ENCODE measurements at regions not wholly inside any gene's neighbourhood (a gene's known extent, or its start where the extent isn't known, plus 50 kb on each side); places are given as distances from the start of the nearest gene placed in this dataset.

- no peak overlapping the region for H3K27ac ChIP-seq (ENCODE audit: low read length)
- ChIA-PET POLR2A (no interaction called here), CTCF (no interaction called here)
- H3K27me3 ChIP-seq (ENCODE audit: control insufficient read depth, insufficient read depth, low read length): no peaks in the 10 kb centered on the region
- H3K4me1 ChIP-seq (ENCODE audit: control insufficient read depth, insufficient read depth, low read length): no peaks in the 10 kb centered on the region
- H3K36me3 ChIP-seq (ENCODE audit: control insufficient read depth, insufficient read depth, low read length): no peaks in the 10 kb centered on the region
- ATAC-seq (no peak), DNase-seq (ENCODE audit: low read depth, low spot score) (no peak)
- in situ Hi-C loops (cut with HindIII; ENCODE audit: low pct_unique_long_range_greater_than_20kb, low sequenced_read_pairs): no loop called here
- H3K4me3 ChIP-seq (ENCODE audit: low read depth in 2 of 2, low read length in 2 of 2): no peak overlapping the region
- intact Hi-C loops (cut with micrococcal nuclease; ENCODE audit: unreplicated experiment): no loop called here
- BruUV-seq (replicated peaks): no TSS peak
- TF ChIP-seq TCF7L2 (IDR thresholded peaks at IDR 0.05; ENCODE audit: low read depth, low read length) (no peak), CTCF (IDR thresholded peaks at IDR 0.05) (no peak), POLR2AphosphoS5 (IDR thresholded peaks at IDR 0.05; ENCODE audit: low read depth, low read length) (no peak), SIN3A (IDR thresholded peaks at IDR 0.05; ENCODE audit: borderline replicate concordance, insufficient read depth, low read depth, low read length) (no peak), REST (IDR thresholded peaks at IDR 0.05; ENCODE audit: insufficient read depth in 1 of 2, low read depth in 2 of 2, low read length in 1 of 2) (no peak)
- H3K9me3 ChIP-seq (ENCODE audit: control insufficient read depth, insufficient read depth, low read depth, low read length): no peaks in the 10 kb centered on the region
These were observed 126.4 kb upstream of the MAF start for GRCh38 chr16:79726902-79727301.

- BruUV-seq (replicated peaks): no TSS peak
- no peak for DNase-seq (ENCODE audit: low read depth, low spot score)
- ChIA-PET POLR2A (no interaction called here), CTCF (no interaction called here)
- no peak overlapping the region for H3K4me3 ChIP-seq (ENCODE audit: low read depth in 2 of 2, low read length in 2 of 2)
- no peaks in the 10 kb centered on the region for H3K9me3 ChIP-seq (ENCODE audit: control insufficient read depth, insufficient read depth, low read depth, low read length)
- no peaks in the 10 kb centered on the region for H3K36me3 ChIP-seq (ENCODE audit: control insufficient read depth, insufficient read depth, low read length)
- H3K27me3 ChIP-seq (ENCODE audit: control insufficient read depth, insufficient read depth, low read length): no peaks in the 10 kb centered on the region
- TF ChIP-seq REST (IDR thresholded peaks at IDR 0.05; ENCODE audit: insufficient read depth in 1 of 2, low read depth in 2 of 2, low read length in 1 of 2) (no peak), CTCF (IDR thresholded peaks at IDR 0.05) (no peak), TCF7L2 (IDR thresholded peaks at IDR 0.05; ENCODE audit: low read depth, low read length) (no peak), POLR2AphosphoS5 (IDR thresholded peaks at IDR 0.05; ENCODE audit: low read depth, low read length) (no peak), SIN3A (IDR thresholded peaks at IDR 0.05; ENCODE audit: borderline replicate concordance, insufficient read depth, low read depth, low read length) (no peak)
- no peaks in the 10 kb centered on the region for H3K4me1 ChIP-seq (ENCODE audit: control insufficient read depth, insufficient read depth, low read length)
- in situ Hi-C loops (cut with HindIII; ENCODE audit: low pct_unique_long_range_greater_than_20kb, low sequenced_read_pairs) (no loop called here), intact Hi-C loops (cut with micrococcal nuclease; ENCODE audit: unreplicated experiment) (no loop called here)
- H3K27ac ChIP-seq (ENCODE audit: low read length): no peak overlapping the region
- no peak for ATAC-seq
These were observed 124.5 kb upstream of the MAF start for GRCh38 chr16:79725051-79725450.
